ENCODE measurements at regions not wholly inside any gene's neighbourhood (a gene's known extent, or its start where the extent isn't known, plus 50 kb on each side); places are given as distances from the start of the nearest gene placed in this dataset.

DNA sequence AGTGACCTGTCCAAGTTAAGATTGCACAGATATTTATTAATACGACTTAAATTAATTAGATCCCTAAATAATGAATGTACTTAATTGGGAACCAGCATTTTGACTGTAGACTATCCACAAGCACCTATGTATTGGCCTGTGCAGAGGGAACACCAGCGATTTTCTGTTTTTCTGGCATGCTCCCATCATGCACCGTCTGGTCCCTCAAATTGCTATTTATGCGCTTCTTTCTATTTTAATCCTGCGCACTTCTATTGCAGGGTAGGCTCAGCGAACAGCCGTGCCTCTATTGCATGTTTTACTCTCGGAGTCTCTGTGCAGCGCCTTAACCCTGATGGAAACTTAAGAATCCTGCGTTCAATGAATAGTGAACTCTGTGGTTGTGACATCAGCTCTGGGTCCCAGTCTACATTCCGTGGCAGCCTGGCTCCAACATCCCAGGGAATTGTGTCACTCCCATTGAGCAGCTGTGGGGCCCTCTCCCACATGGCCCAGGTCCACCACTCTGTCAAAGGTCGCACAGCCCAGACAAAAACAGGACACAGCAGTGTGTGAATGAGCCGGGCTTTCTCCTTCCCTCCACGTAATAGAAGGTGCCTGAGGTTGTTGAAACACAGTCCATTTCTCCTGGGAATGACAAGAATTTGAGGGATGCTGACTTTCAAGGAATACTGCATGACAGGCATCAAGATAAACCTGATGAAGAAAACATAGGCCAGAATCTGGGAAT lies 239.7 kb upstream of the KLF6 start:
- Histone ChIP-seq H3K27me3 (no peaks in the 10 kb centered on the region), H3K4me3 (replicated peaks in 1 of 3) (no peak overlapping the region), H3K36me3 (no peaks in the 10 kb centered on the region), H3K4me1 (no peaks in the 10 kb centered on the region), H3K27ac (no peak overlapping the region), H3K9me3 (no peaks in the 10 kb centered on the region)
- 83 to 89% methylated on average over 14 of the region's 14 CpGs for WGBS, 2 donors
- DNase-seq: no peak
- intact Hi-C loops (cut with DNase I): no loop called here
- TF ChIP-seq, protein P1, sequence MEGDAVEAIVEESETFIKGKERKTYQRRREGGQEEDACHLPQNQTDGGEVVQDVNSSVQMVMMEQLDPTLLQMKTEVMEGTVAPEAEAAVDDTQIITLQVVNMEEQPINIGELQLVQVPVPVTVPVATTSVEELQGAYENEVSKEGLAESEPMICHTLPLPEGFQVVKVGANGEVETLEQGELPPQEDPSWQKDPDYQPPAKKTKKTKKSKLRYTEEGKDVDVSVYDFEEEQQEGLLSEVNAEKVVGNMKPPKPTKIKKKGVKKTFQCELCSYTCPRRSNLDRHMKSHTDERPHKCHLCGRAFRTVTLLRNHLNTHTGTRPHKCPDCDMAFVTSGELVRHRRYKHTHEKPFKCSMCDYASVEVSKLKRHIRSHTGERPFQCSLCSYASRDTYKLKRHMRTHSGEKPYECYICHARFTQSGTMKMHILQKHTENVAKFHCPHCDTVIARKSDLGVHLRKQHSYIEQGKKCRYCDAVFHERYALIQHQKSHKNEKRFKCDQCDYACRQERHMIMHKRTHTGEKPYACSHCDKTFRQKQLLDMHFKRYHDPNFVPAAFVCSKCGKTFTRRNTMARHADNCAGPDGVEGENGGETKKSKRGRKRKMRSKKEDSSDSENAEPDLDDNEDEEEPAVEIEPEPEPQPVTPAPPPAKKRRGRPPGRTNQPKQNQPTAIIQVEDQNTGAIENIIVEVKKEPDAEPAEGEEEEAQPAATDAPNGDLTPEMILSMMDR (IDR thresholded peaks at IDR 0.05): no peak
- no peak for TF ChIP-seq POLR2A (IDR thresholded peaks at IDR 0.05)

DNA sequence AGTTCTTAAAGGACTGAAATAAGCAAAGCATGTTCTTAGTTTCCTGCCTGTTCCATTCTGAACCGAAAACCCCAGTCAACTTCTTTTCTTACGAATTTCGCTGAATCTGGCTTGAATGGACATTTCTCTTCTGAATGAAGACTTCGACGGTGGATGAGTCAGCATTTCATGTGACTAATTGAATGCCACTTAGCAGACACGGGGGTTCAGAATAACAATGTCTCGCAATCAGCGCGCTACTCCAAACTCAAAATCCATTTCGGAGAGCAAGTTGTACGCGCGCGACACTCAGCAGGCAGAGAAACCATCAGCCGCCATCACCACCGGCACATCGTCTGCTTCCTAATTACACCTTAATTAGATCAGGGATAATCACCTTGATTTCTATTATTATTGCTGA lies 239.0 kb upstream of the KLF6 start:
- TF ChIP-seq POLR2A (IDR thresholded peaks at IDR 0.05): no peak
- TF ChIP-seq, protein P1 (IDR thresholded peaks at IDR 0.05): no peak
- H3K27ac ChIP-seq: no peak overlapping the region
- intact Hi-C loops (cut with DNase I): no loop called here
- H3K27me3 ChIP-seq: no peaks in the 10 kb centered on the region
- 89 to 91% methylated on average over 17 of the region's 17 CpGs for WGBS, 2 donors
- no peak for DNase-seq
- H3K4me1 ChIP-seq: no peaks in the 10 kb centered on the region
- no peaks in the 10 kb centered on the region for H3K9me3 ChIP-seq
- no peak overlapping the region for H3K4me3 ChIP-seq (replicated peaks in 1 of 3)
- H3K36me3 ChIP-seq: no peaks in the 10 kb centered on the region

DNA sequence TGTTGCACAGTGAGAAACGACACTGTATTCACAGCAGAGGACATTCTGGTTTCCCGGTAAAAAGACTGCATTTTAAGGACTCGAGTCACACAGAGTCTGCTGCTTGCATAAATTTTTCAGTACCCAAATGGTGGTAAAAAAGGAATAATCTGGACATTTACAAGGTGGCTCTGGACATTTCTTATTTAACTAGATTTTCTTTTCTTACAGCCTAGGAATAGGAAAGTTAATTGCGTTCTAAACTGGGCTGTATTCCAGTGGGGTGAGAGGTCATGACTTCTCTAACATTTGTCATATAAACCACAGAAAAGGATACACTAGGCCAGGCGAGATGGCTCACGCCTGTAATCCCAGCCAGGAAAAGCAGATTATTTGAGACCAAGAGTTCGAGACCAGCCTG lies 237.5 kb upstream of the KLF6 start:
- no peaks in the 10 kb centered on the region for H3K27me3 ChIP-seq
- no peaks in the 10 kb centered on the region for H3K36me3 ChIP-seq
- WGBS, 2 donors: 92 to 96% methylated on average over 7 of the region's 7 CpGs
- intact Hi-C loops (cut with DNase I): no loop called here
- H3K4me3 ChIP-seq (replicated peaks in 1 of 3): no peak overlapping the region
- no peaks in the 10 kb centered on the region for H3K4me1 ChIP-seq
- no peak overlapping the region for H3K27ac ChIP-seq
- no peak for TF ChIP-seq POLR2A (IDR thresholded peaks at IDR 0.05)
- TF ChIP-seq, protein P1 (IDR thresholded peaks at IDR 0.05): no peak
- no peaks in the 10 kb centered on the region for H3K9me3 ChIP-seq
- no peak for DNase-seq

DNA sequence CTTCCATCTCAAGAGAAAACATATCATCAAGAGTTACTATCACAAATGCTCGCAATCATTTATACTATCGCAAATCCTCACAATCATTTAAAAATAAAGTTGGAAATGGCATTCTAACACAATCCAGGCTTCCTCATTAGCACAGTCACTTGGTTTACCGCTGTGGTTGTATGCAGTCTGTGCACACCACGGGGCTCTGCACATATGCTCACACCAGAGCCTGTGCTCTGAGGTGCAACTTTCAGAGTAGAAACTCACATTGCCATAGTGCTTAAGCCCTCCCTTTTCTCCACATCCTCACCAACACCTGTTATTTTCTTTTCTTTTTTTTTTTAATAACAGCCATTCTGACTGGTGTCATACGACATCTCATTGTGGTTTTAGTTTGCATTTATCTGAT lies 235.6 kb upstream of the KLF6 start:
- intact Hi-C loops (cut with DNase I): no loop called here
- 96 to 98% methylated on average over 5 of the region's 5 CpGs for WGBS, 2 donors

DNA sequence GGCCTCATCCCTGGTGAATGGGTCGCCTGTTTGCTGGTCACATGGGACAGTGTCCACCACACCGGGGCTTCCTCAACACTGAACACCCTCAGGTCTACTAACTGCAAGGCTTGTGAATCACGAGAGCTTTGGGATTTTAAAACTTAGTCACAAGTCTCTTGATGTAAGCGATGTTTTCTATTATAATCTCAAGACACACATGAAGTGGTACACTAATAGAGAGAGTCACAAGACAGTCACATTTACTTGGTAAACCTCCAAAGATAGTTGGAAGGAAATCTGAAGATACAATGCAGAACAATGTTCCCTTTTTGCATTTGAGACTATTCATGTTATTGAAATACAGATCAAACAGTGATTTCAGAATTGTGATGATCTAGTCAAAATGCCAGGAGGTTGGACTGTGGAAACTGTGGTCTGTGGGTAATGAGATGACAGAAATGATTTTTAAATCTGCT lies 233.1 kb upstream of the KLF6 start:
- Histone ChIP-seq H3K27me3 (no peaks in the 10 kb centered on the region), H3K4me3 (replicated peaks in 1 of 3) (no peak overlapping the region), H3K36me3 (no peaks in the 10 kb centered on the region), H3K4me1 (no peaks in the 10 kb centered on the region), H3K9me3 (no peaks in the 10 kb centered on the region), H3K27ac (no peak overlapping the region)
- DNase-seq: no peak
- TF ChIP-seq POLR2A (IDR thresholded peaks at IDR 0.05): no peak
- TF ChIP-seq, protein P1 (IDR thresholded peaks at IDR 0.05): no peak
- WGBS, 2 donors: 77 to 91% methylated on average over 4 of the region's 4 CpGs
- intact Hi-C loops (cut with DNase I): no loop called here

More for the DNA sequence above, 235.6 kb upstream of the KLF6 start:
- Histone ChIP-seq H3K4me1 (no peaks in the 10 kb centered on the region), H3K36me3 (no peaks in the 10 kb centered on the region), H3K27ac (no peak overlapping the region), H3K27me3 (no peaks in the 10 kb centered on the region), H3K4me3 (replicated peaks in 1 of 3) (no peak overlapping the region), H3K9me3 (no peaks in the 10 kb centered on the region)
- TF ChIP-seq, protein P1 (IDR thresholded peaks at IDR 0.05): no peak
- TF ChIP-seq POLR2A (IDR thresholded peaks at IDR 0.05): no peak
- DNase-seq: no peak

Measured in thyroid gland (tissue), 4 donors.